H9 (cell line): ENCODE measurements at regions not wholly inside any gene's neighbourhood (a gene's known extent, or its start where the extent isn't known, plus 50 kb on each side); places are given as distances from the start of the nearest gene placed in this dataset.

Source experiments
- DNase-seq: peaks from one replicate; pipeline ENCODE4 v3.0.0-alpha.2; 2017
- H2AFZ ChIP-seq: one replicate; pipeline ENCODE4 v1.6.1; 2013; ENCODE audit warnings: mild to moderate bottlenecking, low read length, control low read depth, moderate library complexity
- H2AK5ac ChIP-seq: 2 replicates; pipeline ENCODE4 v1.6.1; 2013; ENCODE audit warnings: low read length, control low read depth, mixed read lengths; ENCODE audit not compliant: insufficient read length
- H2BK120ac ChIP-seq: one replicate; pipeline ENCODE4 v1.6.1; 2013; ENCODE audit warnings: low read depth, mild to moderate bottlenecking, low read length, control low read depth, inconsistent platforms; ENCODE audit not compliant: poor library complexity, severe bottlenecking
- H2BK12ac ChIP-seq: 2 replicates; pipeline ENCODE4 v1.6.1; 2013; ENCODE audit warnings: low read length, control low read depth, mixed read lengths, low read depth; ENCODE audit not compliant: insufficient read length
- H2BK15ac ChIP-seq: 2 replicates; pipeline ENCODE4 v1.6.1; 2013; ENCODE audit warnings: low read depth, low read length, control low read depth
- H2BK20ac ChIP-seq: one replicate; pipeline ENCODE4 v1.6.1; 2013; ENCODE audit warnings: low read depth, mild to moderate bottlenecking, low read length, control low read depth, inconsistent platforms; ENCODE audit not compliant: poor library complexity, severe bottlenecking
- H2BK5ac ChIP-seq: 2 replicates; pipeline ENCODE4 v1.6.1; 2013; ENCODE audit warnings: low read length, control low read depth, mixed read lengths; ENCODE audit not compliant: insufficient read length
- H3K14ac ChIP-seq: 2 replicates; pipeline ENCODE4 v1.6.1; 2013; ENCODE audit warnings: low read length, control low read depth; ENCODE audit not compliant: insufficient read depth
- H3K18ac ChIP-seq: 2 replicates; pipeline ENCODE4 v1.6.1; 2013; ENCODE audit warnings: low read depth, mild to moderate bottlenecking, mixed read lengths, low read length, control low read depth; ENCODE audit not compliant: insufficient read length
- H3K23ac ChIP-seq: 2 replicates; pipeline ENCODE4 v1.6.1; 2013; ENCODE audit warnings: low read length, control low read depth, mixed read lengths, low read depth; ENCODE audit not compliant: insufficient read length
- H3K23me2 ChIP-seq: 2 replicates; pipeline ENCODE4 v1.6.1; 2013; ENCODE audit warnings: low read depth, mild to moderate bottlenecking, mixed read lengths, low read length, control low read depth; ENCODE audit not compliant: insufficient read length, poor library complexity, severe bottlenecking
- H3K27ac ChIP-seq: 2 replicates; pipeline ENCODE4 v1.5.1; 2013; ENCODE audit warnings: low read length, control low read depth, mixed read lengths, low read depth; ENCODE audit not compliant: insufficient read length
- H3K27me3 ChIP-seq: 2 replicates; pipeline ENCODE4 v1.6.1; 2013; ENCODE audit warnings: low read length, control low read depth, inconsistent platforms; ENCODE audit not compliant: insufficient read depth
- H3K4ac ChIP-seq: 2 replicates; pipeline ENCODE4 v1.6.1; 2013; ENCODE audit warnings: low read depth, mild to moderate bottlenecking, control low read depth, inconsistent platforms, low read length, moderate library complexity
- H3K4me1 ChIP-seq: 2 replicates; pipeline ENCODE4 v1.6.1; 2013; ENCODE audit warnings: low read length, control low read depth, inconsistent platforms; ENCODE audit not compliant: insufficient read depth
- H3K4me2 ChIP-seq: 2 replicates; pipeline ENCODE4 v1.6.1; 2013; ENCODE audit warnings: low read length, control low read depth, mixed read lengths; ENCODE audit not compliant: insufficient read length, insufficient read depth
- H3K56ac ChIP-seq: 2 replicates; pipeline ENCODE4 v1.6.1; 2013; ENCODE audit warnings: low read depth, mild to moderate bottlenecking, mixed read lengths, low read length, control low read depth; ENCODE audit not compliant: insufficient read length
- H3K79me1 ChIP-seq: 2 replicates; pipeline ENCODE4 v1.6.1; 2013; ENCODE audit warnings: low read depth, mild to moderate bottlenecking, moderate library complexity, low read length, control low read depth, inconsistent platforms; ENCODE audit not compliant: insufficient read depth, poor library complexity, severe bottlenecking
- H3K79me2 ChIP-seq: 2 replicates; pipeline ENCODE4 v1.6.1; 2013; ENCODE audit warnings: low read length, control low read depth, inconsistent platforms; ENCODE audit not compliant: insufficient read depth
- H3K9ac ChIP-seq: 2 replicates; pipeline ENCODE4 v1.6.1; 2013; ENCODE audit warnings: low read length, control low read depth, mixed read lengths; ENCODE audit not compliant: insufficient read length; ENCODE audit errors: extremely low read depth
- H3K9me3 ChIP-seq: one replicate; pipeline ENCODE4 v1.6.1; 2013; ENCODE audit warnings: low read depth, low read length, inconsistent platforms; ENCODE audit not compliant: control insufficient read depth
- H3T11ph ChIP-seq: one replicate; pipeline ENCODE4 v1.6.1; 2013; ENCODE audit warnings: mild to moderate bottlenecking, low read length, control low read depth, inconsistent platforms
- H4K20me1 ChIP-seq: one replicate; pipeline ENCODE4 v1.6.1; 2013; ENCODE audit not compliant: control insufficient read depth, insufficient read length, insufficient read depth
- H4K5ac ChIP-seq: 2 replicates; pipeline ENCODE4 v1.6.1; 2013; ENCODE audit warnings: low read depth, mild to moderate bottlenecking, mixed read lengths, low read length, control low read depth; ENCODE audit not compliant: insufficient read length
- H4K8ac ChIP-seq: replicated peaks from 2 replicates; pipeline ENCODE4 v1.6.1; 2013; ENCODE audit warnings: low read length, control low read depth, mixed read lengths, low read depth; ENCODE audit not compliant: insufficient read length
- H4K91ac ChIP-seq: 2 replicates; pipeline ENCODE4 v1.6.1; 2013; ENCODE audit warnings: low read depth, mild to moderate bottlenecking, moderate library complexity, mixed read lengths, low read length, control low read depth; ENCODE audit not compliant: insufficient read length
- H3K27ac Mint-ChIP-seq, 3 experiments: 2 replicates in 2 of 3; 3 replicates in 1 of 3; pipeline ENCODE4 v1.8.0; 2020 to 2021; ENCODE audit warnings: mixed read lengths in 3 of 3, mild to moderate bottlenecking in 1 of 3, moderate library complexity in 1 of 3
- H3K27me3 Mint-ChIP-seq: 2 replicates; pipeline ENCODE4 v1.8.0; 2021; ENCODE audit warnings: low read depth, mild to moderate bottlenecking, moderate library complexity, mixed read lengths
- H3K36me3 Mint-ChIP-seq, 3 experiments: 2 replicates in 2 of 3; 3 replicates in 1 of 3; pipeline ENCODE4 v1.8.0; 2020 to 2021; ENCODE audit warnings: low read depth in 3 of 3, mixed read lengths in 3 of 3; ENCODE audit not compliant: insufficient read depth in 1 of 3
- H3K4me1 Mint-ChIP-seq, 2 experiments: 2 replicates each; pipeline ENCODE4 v1.8.0; 2020; ENCODE audit warnings: mixed read lengths in 2 of 2
- H3K4me3 Mint-ChIP-seq, 2 experiments: 2 replicates in 1 of 2; 3 replicates in 1 of 2; pipeline ENCODE4 v1.8.0; 2020 to 2021; ENCODE audit warnings: mild to moderate bottlenecking in 2 of 2, mixed read lengths in 2 of 2, moderate library complexity in 1 of 2
- H3K9me3 Mint-ChIP-seq, 2 experiments: 2 replicates in 1 of 2; 3 replicates in 1 of 2; pipeline ENCODE4 v1.8.0; 2020; ENCODE audit warnings: mild to moderate bottlenecking in 2 of 2, mixed read lengths in 2 of 2, moderate library complexity in 1 of 2
- CTCF ChIP-seq: fragments of 200-600 bp; sonication (generic); conservative IDR thresholded peaks from 3 replicates; pipeline ENCODE4 v1.8.0; 2021; ENCODE audit warnings: antibody characterized with exemption, mild to moderate bottlenecking
- WGBS: extraction: QIAGEN DNeasy Blood & Tissue Kit; methylation state at CpG from one replicate; pipeline ENCODE4 v1.1.7; 2013; ENCODE audit warnings: missing lambda C conversion rate, low lambda C conversion rate, mixed read lengths; ENCODE audit not compliant: insufficient read length; ENCODE audit errors: extremely low coverage; 5-methylcytosine and 5-hydroxymethylcytosine counted together

- Histone ChIP-seq H2BK12ac (no peak overlapping the region), H2BK5ac (no peak overlapping the region), H2AFZ (no peak overlapping the region), H3K79me1 (no peaks in the 10 kb centered on the region), H2BK20ac (no peak overlapping the region), H3K14ac (no peak overlapping the region), H3K23me2 (no peaks in the 10 kb centered on the region), H4K8ac (no peak overlapping the region), H3K4me2 (no peak overlapping the region), H2BK120ac (no peak overlapping the region), H4K20me1 (no peaks in the 10 kb centered on the region), H3K23ac (no peak overlapping the region), H3K18ac (no peak overlapping the region), H3K79me2 (no peaks in the 10 kb centered on the region), H3K9me3 (no peaks in the 10 kb centered on the region), H2AK5ac (no peak overlapping the region), H3K9ac (no peak overlapping the region), H3T11ph (no peak overlapping the region), H4K5ac (no peak overlapping the region), H3K4me1 (no peaks in the 10 kb centered on the region), H2BK15ac (no peak overlapping the region), H3K4ac (no peak overlapping the region), H3K27ac (no peak overlapping the region), H3K27me3 (peaks cover 9% of the 10 kb centered on the region; the same call in 1 of the 2 replicates), H4K91ac (no peak overlapping the region), H3K56ac (no peak overlapping the region)
- no peak overlapping the region for H3K27ac Mint-ChIP-seq
- no peak for TF ChIP-seq CTCF
- H3K36me3 Mint-ChIP-seq: no peaks in the 10 kb centered on the region
- no peaks in the 10 kb centered on the region; a peak in 1 of 5 replicates for H3K9me3 Mint-ChIP-seq
- no peak overlapping the region for H3K4me3 Mint-ChIP-seq
- DNase-seq: no peak
- H3K27me3 Mint-ChIP-seq: peaks cover 22% of the 10 kb centered on the region
- H3K4me1 Mint-ChIP-seq: peaks cover 18 to 19% of the 10 kb centered on the region in 2 experiments
- no CpG with 5 or more reads among the region's 3 CpGs for WGBS
Measured at GRCh38 chr17:71037386-71037785, 868.1 kb downstream of the KCNJ2 start.
